ENCODE measurements at regions not wholly inside any gene's neighbourhood (a gene's known extent, or its start where the extent isn't known, plus 50 kb on each side); places are given as distances from the start of the nearest gene placed in this dataset.

DNA sequence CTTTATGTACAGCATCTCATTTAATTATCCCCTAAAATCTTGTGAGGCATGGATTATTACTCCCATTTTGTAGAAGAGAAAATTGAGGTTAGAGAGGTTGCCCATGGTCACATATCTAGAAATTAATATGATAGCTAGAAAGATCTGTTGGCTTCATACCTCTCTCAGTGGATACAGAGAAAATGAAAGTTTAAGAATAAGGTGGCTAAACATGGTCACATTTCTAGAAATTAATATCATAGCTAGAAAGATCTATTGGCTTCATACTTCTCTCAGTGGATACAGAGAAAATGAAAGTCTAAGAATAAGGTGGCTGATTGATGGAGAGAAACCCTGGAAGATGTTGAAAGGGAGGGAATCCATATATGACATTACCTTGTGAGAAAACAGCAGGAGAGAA, 260.7 kb upstream of the MAN1A1 start:
- ChIA-PET CTCF (ENCODE audit: low intra/inter-chr PET ratio, low total read pairs) (no interaction called here), POLR2A (no interaction called here)
- FAIRE-seq (no peak), ATAC-seq (no peak), DNase-seq (ENCODE audit: low spot score) (no peak)
- no peaks in the 10 kb centered on the region for H4K20me1 ChIP-seq (ENCODE audit: insufficient read depth, low read length)
- no peak overlapping the region for H3K4me3 ChIP-seq (replicated peaks in 1 of 3; ENCODE audit: insufficient read depth in 1 of 3, low read depth in 2 of 3, low read length in 3 of 3)
- H3K9ac ChIP-seq (ENCODE audit: insufficient read depth, low read depth, low read length), result no peak overlapping the region
- H3K36me3 ChIP-seq (replicated peaks in 1 of 2; ENCODE audit: control insufficient read depth in 1 of 2, insufficient read depth in 2 of 2, low read length in 2 of 2), result no peaks in the 10 kb centered on the region
- TF ChIP-seq, protein P1, sequence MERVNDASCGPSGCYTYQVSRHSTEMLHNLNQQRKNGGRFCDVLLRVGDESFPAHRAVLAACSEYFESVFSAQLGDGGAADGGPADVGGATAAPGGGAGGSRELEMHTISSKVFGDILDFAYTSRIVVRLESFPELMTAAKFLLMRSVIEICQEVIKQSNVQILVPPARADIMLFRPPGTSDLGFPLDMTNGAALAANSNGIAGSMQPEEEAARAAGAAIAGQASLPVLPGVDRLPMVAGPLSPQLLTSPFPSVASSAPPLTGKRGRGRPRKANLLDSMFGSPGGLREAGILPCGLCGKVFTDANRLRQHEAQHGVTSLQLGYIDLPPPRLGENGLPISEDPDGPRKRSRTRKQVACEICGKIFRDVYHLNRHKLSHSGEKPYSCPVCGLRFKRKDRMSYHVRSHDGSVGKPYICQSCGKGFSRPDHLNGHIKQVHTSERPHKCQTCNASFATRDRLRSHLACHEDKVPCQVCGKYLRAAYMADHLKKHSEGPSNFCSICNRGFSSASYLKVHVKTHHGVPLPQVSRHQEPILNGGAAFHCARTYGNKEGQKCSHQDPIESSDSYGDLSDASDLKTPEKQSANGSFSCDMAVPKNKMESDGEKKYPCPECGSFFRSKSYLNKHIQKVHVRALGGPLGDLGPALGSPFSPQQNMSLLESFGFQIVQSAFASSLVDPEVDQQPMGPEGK (CRISPR knock-in tag; IDR thresholded peaks at IDR 0.05), result no peak
- TF ChIP-seq ZNF224 (CRISPR knock-in tag; IDR thresholded peaks at IDR 0.05) (no peak), ZNF30 (CRISPR knock-in tag; IDR thresholded peaks at IDR 0.05) (no peak), ZNF768 (CRISPR knock-in tag; IDR thresholded peaks at IDR 0.05) (no peak), RFX1 (IDR thresholded peaks at IDR 0.05) (no peak)
- TF ChIP-seq, protein P2, sequence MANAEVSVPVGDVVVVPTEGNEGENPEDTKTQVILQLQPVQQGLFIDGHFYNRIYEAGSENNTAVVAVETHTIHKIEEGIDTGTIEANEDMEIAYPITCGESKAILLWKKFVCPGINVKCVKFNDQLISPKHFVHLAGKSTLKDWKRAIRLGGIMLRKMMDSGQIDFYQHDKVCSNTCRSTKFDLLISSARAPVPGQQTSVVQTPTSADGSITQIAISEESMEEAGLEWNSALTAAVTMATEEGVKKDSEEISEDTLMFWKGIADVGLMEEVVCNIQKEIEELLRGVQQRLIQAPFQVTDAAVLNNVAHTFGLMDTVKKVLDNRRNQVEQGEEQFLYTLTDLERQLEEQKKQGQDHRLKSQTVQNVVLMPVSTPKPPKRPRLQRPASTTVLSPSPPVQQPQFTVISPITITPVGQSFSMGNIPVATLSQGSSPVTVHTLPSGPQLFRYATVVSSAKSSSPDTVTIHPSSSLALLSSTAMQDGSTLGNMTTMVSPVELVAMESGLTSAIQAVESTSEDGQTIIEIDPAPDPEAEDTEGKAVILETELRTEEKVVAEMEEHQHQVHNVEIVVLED (CRISPR knock-in tag; IDR thresholded peaks at IDR 0.05; ENCODE audit: borderline replicate concordance), result no peak
- TF ChIP-seq, protein P3, sequence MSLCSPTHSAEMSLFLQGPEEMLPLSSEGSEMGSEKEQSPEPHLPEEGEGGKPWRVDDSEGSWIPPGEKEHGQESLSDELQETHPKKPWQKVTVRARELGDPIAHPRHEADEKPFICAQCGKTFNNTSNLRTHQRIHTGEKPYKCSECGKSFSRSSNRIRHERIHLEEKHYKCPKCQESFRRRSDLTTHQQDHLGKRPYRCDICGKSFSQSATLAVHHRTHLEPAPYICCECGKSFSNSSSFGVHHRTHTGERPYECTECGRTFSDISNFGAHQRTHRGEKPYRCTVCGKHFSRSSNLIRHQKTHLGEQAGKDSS (CRISPR knock-in tag; IDR thresholded peaks at IDR 0.05; ENCODE audit: borderline replicate concordance, low read depth), result no peak
- TF ChIP-seq, protein P4, sequence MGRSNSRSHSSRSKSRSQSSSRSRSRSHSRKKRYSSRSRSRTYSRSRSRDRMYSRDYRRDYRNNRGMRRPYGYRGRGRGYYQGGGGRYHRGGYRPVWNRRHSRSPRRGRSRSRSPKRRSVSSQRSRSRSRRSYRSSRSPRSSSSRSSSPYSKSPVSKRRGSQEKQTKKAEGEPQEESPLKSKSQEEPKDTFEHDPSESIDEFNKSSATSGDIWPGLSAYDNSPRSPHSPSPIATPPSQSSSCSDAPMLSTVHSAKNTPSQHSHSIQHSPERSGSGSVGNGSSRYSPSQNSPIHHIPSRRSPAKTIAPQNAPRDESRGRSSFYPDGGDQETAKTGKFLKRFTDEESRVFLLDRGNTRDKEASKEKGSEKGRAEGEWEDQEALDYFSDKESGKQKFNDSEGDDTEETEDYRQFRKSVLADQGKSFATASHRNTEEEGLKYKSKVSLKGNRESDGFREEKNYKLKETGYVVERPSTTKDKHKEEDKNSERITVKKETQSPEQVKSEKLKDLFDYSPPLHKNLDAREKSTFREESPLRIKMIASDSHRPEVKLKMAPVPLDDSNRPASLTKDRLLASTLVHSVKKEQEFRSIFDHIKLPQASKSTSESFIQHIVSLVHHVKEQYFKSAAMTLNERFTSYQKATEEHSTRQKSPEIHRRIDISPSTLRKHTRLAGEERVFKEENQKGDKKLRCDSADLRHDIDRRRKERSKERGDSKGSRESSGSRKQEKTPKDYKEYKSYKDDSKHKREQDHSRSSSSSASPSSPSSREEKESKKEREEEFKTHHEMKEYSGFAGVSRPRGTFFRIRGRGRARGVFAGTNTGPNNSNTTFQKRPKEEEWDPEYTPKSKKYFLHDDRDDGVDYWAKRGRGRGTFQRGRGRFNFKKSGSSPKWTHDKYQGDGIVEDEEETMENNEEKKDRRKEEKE (IDR thresholded peaks at IDR 0.05), result no peak
- H3K4me1 ChIP-seq (ENCODE audit: insufficient read depth, low read length), result no peaks in the 10 kb centered on the region
- H3K27me3 ChIP-seq (ENCODE audit: control insufficient read depth in 1 of 2, insufficient read depth in 2 of 2, low read length in 2 of 2), result no peaks in the 10 kb centered on the region
- no peak overlapping the region for H3K4me2 ChIP-seq (ENCODE audit: low read depth, low read length)
- no peaks in the 10 kb centered on the region for H3K79me2 ChIP-seq (ENCODE audit: insufficient read depth, low read length)
- no peak overlapping the region for H3K27ac ChIP-seq (ENCODE audit: extremely low read length, insufficient read depth, low read length)
- in situ Hi-C loops (cut with HindIII; ENCODE audit: extremely low pct_ligation_motif_present, low pct_unique_long_range_greater_than_20kb), result no loop called here
- no TSS peak for BruUV-seq (replicated peaks)
- intact Hi-C loops (cut with micrococcal nuclease; ENCODE audit: unreplicated experiment), result no loop called here
- H3K9me3 ChIP-seq (ENCODE audit: low read length), result no peaks in the 10 kb centered on the region
- H2AFZ ChIP-seq (ENCODE audit: low read length), result no peak overlapping the region
